SJCRH30 (cell line): ENCODE measurements at regions not wholly inside any gene's neighbourhood (a gene's known extent, or its start where the extent isn't known, plus 50 kb on each side); places are given as distances from the start of the nearest gene placed in this dataset.

Experiments
- DNase-seq, 2 experiments: peaks; one replicate each; pipeline ENCODE4 v3.0.0-alpha.2; 2015 to 2020
- H3K27ac ChIP-seq: fragments of 250-450 bp; sonication (Bioruptor Pico); 2 replicates; pipeline ENCODE4 v1.5.1; 2020; ENCODE audit warnings: mild to moderate bottlenecking, moderate library complexity
- H3K27me3 ChIP-seq: fragments of 250-450 bp; sonication (Bioruptor Pico); 2 replicates; pipeline ENCODE4 v1.5.1; 2020; ENCODE audit warnings: mild to moderate bottlenecking, moderate library complexity
- H3K36me3 ChIP-seq: fragments of 250-450 bp; sonication (Bioruptor Pico); 2 replicates; pipeline ENCODE4 v1.5.1; 2020; ENCODE audit warnings: mild to moderate bottlenecking, moderate library complexity
- H3K4me1 ChIP-seq: fragments of 250-450 bp; sonication (Bioruptor Pico); 2 replicates; pipeline ENCODE4 v1.5.1; 2020; ENCODE audit warnings: mild to moderate bottlenecking, moderate library complexity
- H3K4me3 ChIP-seq: fragments of 250-450 bp; sonication (Bioruptor Pico); 2 replicates; pipeline ENCODE4 v1.5.1; 2020; ENCODE audit warnings: mild to moderate bottlenecking, moderate library complexity
- H3K9me3 ChIP-seq: fragments of 250-450 bp; sonication (Bioruptor Pico); replicated peaks from 2 replicates; pipeline ENCODE4 v1.5.1; 2020; ENCODE audit warnings: mild to moderate bottlenecking, moderate library complexity

DNA sequence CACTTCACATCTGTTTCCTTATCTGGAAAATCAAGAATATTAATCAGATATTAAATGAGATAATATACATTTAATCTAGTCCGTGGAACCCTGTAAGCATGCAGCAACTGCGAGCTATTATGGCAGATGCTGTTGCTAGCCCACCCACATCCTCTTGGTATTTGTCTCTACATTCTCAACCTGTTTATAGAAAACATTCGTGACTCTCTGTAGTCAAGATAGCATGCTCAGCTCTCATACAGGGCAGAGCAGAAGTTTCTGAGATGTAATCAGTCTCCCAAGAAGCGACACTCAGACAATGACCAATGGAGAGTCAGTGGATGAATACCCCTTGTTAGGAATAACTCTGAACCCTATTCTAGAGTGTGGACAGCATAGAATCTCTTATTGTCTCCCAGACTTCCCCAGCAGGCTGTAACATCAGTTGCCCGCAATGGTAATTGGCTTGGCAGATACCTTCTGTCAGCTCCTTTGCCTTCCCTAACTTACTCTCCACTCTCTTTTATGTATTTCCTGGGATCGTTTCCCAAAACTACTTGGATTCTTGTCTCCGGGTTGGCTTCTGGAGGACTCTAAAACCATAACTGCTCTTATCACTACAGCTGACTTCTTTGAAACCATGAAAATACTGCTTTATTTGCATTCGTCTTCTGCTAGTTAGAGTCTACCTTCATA is 400.7 kb upstream of the TNP1 start:
- H3K36me3 ChIP-seq, result no peaks in the 10 kb centered on the region
- H3K27me3 ChIP-seq, result no peaks in the 10 kb centered on the region
- no peak for DNase-seq
- H3K9me3 ChIP-seq, result peaks cover 8% of the 10 kb centered on the region; the same call in 1 of the 2 replicates
- peaks cover 31% of the 10 kb centered on the region for H3K4me1 ChIP-seq
- H3K4me3 ChIP-seq, result no peak overlapping the region
- H3K27ac ChIP-seq, result no peak overlapping the region

DNA sequence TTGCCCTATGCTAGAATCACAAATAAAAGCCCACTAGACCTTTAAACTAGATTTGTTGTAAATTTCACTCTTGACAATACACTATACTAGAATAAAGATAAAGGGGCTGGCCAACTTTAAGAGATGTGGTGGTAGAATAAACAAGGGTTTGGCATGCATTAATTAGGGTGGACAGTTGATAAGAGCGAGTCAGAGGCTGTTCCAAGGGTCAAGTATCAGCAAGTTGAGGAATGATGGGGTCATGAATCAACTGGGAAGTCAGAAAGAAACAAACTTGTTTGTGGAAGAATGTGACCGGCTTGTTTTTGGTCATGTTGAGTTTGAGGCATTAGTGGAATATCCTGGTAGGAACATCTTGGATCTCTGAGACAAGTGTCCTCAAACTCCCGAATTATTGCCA is 398.3 kb upstream of the TNP1 start:
- H3K4me1 ChIP-seq, result peaks cover 35% of the 10 kb centered on the region

DNA sequence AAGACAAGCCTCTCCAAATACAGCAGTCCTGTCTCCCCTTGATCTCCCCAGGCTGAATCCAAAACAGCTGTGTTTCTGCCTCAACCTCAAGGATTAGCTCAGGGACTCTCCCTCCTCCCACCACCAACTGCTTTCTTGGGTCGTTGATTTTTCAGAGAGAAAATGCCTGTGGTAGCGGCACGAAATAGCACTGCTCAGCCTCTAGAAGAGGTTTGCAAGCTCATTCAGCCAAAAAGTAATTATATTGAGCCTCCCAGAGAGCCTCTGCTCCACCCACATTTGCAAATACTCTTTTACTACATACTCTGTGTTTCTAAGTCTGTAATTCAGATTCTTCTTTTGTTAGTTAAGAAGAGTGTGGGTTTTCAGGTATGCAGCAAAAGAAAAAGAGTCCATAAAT is 396.4 kb upstream of the TNP1 start:
- Histone ChIP-seq H3K36me3 (no peaks in the 10 kb centered on the region), H3K4me3 (no peak overlapping the region), H3K27me3 (no peaks in the 10 kb centered on the region), H3K27ac (peak overlapping the region; percentile 63), H3K9me3 (no peaks in the 10 kb centered on the region), H3K4me1 (peaks cover 27% of the 10 kb centered on the region)
- peak; percentile 86 to 94 for DNase-seq

More for the DNA sequence above, 398.3 kb upstream of the TNP1 start:
- no peak overlapping the region for H3K4me3 ChIP-seq
- DNase-seq, result no peak
- no peak overlapping the region for H3K27ac ChIP-seq
- no peaks in the 10 kb centered on the region for H3K27me3 ChIP-seq
- 0 out of 2 replicates have a peak, but pooled peaks cover 8% of the 10 kb centered on the region for H3K9me3 ChIP-seq
- no peaks in the 10 kb centered on the region for H3K36me3 ChIP-seq

DNA sequence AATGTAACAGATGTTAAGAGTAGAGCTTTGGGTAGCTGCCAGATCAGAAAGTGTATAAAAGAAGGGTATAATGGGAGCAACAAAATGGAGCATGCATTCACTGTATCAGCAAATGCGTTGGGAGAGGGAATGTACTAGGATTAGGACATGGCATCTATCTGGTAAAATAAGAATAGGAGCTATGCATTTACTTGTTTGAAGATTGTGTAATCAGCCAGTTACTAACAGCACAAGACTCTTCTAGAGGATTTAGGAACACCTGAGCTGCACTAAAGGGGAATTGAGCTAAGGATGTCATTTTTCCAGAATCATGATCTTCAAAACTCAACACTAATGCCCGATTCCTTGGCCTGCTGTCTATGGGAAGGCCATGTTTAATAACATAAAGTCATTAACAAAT is 394.2 kb upstream of the TNP1 start:
- peak in 1 of 2 experiments; percentile 30 for DNase-seq
- Histone ChIP-seq H3K9me3 (no peaks in the 10 kb centered on the region), H3K4me1 (peaks cover 25% of the 10 kb centered on the region), H3K27ac (no peak overlapping the region), H3K4me3 (no peak overlapping the region), H3K36me3 (no peaks in the 10 kb centered on the region), H3K27me3 (no peaks in the 10 kb centered on the region)

DNA sequence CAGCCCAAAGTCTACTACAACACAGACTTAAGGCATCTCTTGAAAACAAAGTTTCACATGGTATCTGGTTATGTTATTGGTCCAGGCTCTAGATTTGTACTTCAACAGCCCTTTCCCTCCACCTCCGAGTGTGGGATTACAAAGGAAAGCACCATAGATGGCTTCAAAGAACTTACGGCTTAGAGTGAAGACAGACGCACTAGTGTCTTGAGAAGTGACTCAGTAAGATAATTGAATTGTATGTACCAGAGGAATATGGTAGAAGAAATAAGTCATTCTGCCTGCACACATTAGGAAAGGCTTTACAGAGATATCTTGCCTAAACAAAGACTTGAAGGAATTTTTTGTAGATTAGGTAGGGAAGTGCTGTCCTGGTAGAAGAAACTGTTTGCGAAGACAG is 392.3 kb upstream of the TNP1 start:
- H3K4me3 ChIP-seq, result no peak overlapping the region
- no peaks in the 10 kb centered on the region for H3K9me3 ChIP-seq

DNA sequence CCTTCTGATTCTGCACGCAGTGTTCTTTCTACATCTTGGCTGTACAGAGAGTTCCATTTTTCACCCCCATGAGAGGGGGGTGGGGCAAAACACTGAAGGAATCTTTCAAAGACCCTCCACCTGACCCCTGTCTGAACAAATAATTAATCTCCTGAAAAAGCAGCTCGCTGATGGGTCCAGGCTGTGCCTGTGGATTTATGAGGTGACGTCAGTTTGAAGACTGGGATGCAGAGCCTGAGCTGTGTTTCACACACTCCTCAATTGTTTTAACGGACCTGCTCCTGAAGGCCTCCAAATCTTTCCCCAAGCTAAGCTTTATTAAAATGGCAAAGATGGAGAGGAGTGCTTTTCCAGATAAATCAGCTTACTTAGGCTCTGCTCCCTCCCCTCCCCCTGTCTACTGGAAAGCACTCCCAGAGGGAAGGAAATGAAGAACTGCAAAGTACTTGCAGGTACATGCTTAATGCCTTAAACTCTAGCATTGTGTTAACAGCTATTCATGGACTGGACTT is 390.2 kb upstream of the TNP1 start:
- Histone ChIP-seq H3K9me3 (no peaks in the 10 kb centered on the region), H3K4me3 (no peak overlapping the region), H3K27ac (no peak overlapping the region), H3K27me3 (no peaks in the 10 kb centered on the region), H3K4me1 (peaks cover 15% of the 10 kb centered on the region), H3K36me3 (no peaks in the 10 kb centered on the region)
- DNase-seq, result no peak

More for the DNA sequence above, 392.3 kb upstream of the TNP1 start:
- Histone ChIP-seq H3K27ac (no peak overlapping the region), H3K36me3 (no peaks in the 10 kb centered on the region), H3K4me1 (peaks cover 34% of the 10 kb centered on the region), H3K27me3 (no peaks in the 10 kb centered on the region)
- no peak for DNase-seq

DNA sequence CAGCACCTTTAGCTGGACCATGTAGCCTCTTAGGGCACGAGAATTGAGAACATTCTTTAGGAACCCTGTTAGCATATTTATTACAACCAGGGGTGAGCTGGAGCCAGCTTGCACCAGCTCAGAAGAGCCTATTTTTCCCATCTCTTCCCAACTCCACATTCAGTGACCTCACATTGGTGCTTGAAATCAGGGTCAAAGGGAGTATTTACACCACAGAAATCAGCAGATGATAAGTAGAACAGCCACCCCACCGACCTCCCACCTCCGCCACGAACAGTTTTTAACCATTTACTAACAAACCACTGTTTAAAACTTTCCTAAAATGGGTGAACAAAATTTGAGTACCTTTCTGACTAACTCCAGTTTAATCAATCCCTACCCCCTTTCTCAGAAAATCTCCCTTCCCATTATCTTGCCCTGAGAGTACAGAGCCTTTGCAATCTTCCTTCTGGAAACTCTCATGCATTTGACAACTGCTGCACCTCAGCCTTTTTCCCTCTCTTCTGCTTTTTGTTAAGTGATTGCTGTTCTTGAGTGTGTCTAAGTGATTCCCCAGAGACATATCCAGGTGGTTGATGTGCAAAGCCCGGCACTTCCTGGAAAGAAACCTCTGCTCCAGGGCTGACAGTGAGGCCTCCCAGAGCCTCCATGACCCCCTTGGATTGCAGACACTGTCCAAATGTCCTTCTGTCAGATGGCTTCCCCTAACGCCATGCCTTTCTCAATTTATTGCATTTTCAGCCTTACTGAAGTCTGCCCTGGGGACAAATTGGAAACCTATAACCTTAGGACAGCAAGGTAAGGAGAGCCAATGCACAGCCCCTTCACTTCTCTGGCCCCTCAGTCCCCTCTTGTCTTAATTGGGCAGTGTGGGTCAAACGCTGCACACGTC is 389.5 kb upstream of the TNP1 start:
- H3K4me3 ChIP-seq, result no peak overlapping the region
- H3K9me3 ChIP-seq, result no peaks in the 10 kb centered on the region
- H3K27ac ChIP-seq, result no peak overlapping the region
- peaks cover 15% of the 10 kb centered on the region for H3K4me1 ChIP-seq
- no peak for DNase-seq
- no peaks in the 10 kb centered on the region for H3K27me3 ChIP-seq
- H3K36me3 ChIP-seq, result no peaks in the 10 kb centered on the region

DNA sequence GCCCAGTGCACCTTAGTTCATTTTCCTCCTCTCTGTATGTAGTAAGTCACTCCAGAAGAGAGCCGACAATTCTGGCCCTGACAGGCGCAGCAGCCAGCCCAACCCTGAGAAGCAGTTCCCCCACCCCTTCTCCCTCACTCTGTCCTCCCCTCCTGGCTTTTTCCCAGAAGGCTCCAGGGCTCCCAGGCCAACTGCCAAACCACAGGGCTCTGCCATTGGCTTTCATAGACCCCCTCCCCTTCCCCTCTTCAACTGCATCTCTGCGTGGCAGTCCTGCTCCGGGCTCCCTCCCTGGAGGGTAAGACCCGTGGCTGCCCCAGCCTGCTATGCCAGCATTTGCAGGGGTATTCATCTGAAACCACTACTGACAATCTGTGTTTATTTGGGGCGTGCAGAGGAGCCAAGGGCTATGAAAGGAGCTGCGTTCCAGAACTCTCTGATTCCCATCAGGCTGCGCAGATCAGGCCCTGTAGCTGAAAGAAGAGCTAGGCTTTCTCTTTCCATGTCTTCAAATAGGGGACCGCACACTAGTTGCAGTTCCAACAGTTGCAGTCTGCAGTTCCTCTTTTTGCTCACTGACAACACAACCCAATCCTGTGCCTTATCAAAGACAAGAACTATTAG is 388.6 kb upstream of the TNP1 start:
- Histone ChIP-seq H3K27me3 (no peaks in the 10 kb centered on the region), H3K4me3 (peak overlapping the region; percentile 35), H3K4me1 (peaks cover 15% of the 10 kb centered on the region), H3K27ac (peak overlapping the region; percentile 51; the same call in 1 of the 2 replicates), H3K9me3 (no peaks in the 10 kb centered on the region), H3K36me3 (no peaks in the 10 kb centered on the region)
- DNase-seq, result peak; percentile 94 to 97

DNA sequence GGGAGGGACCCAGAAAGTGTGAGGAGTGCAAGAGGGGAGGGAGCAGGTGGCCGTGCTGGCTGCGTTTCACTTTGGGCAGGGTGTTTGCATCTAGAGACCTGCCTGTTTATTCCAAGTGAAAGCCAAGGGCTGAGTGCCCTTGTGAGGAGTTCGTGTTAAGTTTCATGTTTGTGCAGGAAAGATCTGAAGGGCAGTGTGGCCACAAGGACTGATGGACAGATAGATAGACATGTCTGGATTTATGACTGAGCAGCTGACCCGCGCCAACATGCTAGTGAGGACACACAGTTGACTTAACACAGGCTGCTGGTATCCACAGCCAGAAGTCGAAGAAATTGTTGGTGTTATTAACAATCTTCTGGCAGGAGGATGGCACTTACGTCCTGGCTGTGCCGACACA is 387.6 kb upstream of the TNP1 start:
- peak; percentile 73 to 85 for DNase-seq
- Histone ChIP-seq H3K4me1 (peaks cover 15% of the 10 kb centered on the region), H3K27me3 (no peaks in the 10 kb centered on the region), H3K36me3 (no peaks in the 10 kb centered on the region), H3K9me3 (no peaks in the 10 kb centered on the region), H3K27ac (peak overlapping the region; percentile 51), H3K4me3 (peak overlapping the region; percentile 35)

DNA sequence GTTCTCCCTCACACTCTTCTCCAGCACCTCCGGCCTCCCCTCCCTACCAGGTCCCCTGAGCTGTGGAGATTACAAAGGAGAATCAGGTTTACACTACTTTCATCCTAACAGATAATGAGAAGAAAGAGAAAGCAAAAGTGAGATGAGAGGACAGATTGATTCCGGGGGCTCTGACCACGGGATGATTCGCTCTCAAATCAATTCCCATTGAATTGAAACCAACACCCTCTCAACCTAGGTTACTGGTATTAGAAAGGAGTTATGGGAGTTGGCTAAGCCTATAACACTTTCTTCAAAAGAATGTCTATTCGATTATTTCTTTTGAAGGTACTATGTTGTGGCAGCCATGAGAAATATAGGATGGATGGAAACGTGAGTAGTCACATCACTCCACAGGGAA is 386.2 kb upstream of the TNP1 start:
- DNase-seq, result no peak
- Histone ChIP-seq H3K4me3 (no peak overlapping the region), H3K27me3 (no peaks in the 10 kb centered on the region), H3K36me3 (no peaks in the 10 kb centered on the region), H3K9me3 (no peaks in the 10 kb centered on the region), H3K27ac (no peak overlapping the region), H3K4me1 (peaks cover 15% of the 10 kb centered on the region)

DNA sequence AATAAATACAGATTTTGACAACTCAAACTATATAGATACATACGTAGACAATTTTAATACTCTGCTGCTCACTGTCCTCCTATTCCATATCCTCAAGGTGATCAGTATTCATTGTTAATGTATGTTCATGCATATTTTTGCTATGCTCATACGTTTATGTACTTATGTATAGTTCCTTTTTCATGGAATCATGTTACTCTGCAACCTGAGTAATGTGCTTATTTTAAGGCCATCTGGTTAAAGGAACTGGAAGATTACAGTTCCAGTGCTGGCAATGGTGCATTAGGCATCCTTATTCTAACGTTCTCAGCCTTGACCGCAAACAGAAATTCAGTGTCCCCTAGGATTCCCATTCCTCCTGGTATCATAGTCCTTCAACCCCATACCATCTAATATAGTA is 385.0 kb upstream of the TNP1 start:
- no peak for DNase-seq
- no peaks in the 10 kb centered on the region for H3K36me3 ChIP-seq
- no peaks in the 10 kb centered on the region for H3K27me3 ChIP-seq

DNA sequence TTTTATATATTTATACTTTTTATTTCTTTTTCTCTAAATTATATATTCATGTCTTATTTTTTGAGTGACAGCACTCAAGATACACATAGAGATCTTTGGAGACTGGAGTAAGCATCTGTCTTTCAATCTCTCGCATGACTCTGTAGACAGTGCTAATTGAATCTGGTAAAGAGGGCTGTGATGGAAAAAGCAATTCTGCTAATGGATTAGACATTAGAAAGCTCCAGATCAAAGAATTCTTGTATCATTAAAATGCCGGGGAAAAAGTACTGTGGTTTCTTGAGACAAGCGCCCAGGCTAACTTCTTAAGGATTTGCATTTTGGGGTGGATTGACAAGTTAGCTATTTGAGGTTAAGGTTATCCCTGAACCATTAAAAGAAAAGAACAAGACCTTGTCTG is 383.1 kb upstream of the TNP1 start:
- Histone ChIP-seq H3K4me1 (peaks cover 8% of the 10 kb centered on the region), H3K4me3 (no peak overlapping the region), H3K36me3 (no peaks in the 10 kb centered on the region), H3K27me3 (no peaks in the 10 kb centered on the region), H3K27ac (no peak overlapping the region), H3K9me3 (no peaks in the 10 kb centered on the region)
- DNase-seq, result no peak

More for the DNA sequence above, 385.0 kb upstream of the TNP1 start:
- H3K4me1 ChIP-seq, result peaks cover 15% of the 10 kb centered on the region
- H3K4me3 ChIP-seq, result no peak overlapping the region
- H3K27ac ChIP-seq, result no peak overlapping the region
- H3K9me3 ChIP-seq, result no peaks in the 10 kb centered on the region

DNA sequence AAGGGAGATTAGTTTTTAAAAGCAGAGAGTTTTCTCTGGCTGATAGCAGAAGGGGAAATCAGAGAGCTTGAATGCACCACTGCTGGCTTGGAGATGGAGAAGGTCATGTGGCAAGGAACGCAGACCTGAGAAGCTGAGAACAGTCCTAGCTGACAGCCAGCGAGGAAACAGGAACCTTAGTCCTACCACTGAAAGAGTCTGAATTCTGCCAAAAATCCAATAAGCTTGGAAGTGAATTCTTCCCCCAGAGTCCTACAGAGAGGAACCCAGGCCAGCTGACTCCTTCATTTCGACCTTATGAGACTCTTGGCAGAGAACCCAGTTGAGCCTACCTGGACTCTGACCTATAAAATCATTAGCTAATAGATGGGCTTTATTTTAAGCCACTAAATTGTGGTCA is 371.9 kb upstream of the TNP1 start:
- Histone ChIP-seq H3K36me3 (no peaks in the 10 kb centered on the region), H3K27ac (no peak overlapping the region; the same call in 1 of the 2 replicates), H3K4me1 (peaks cover 16% of the 10 kb centered on the region), H3K27me3 (no peaks in the 10 kb centered on the region), H3K4me3 (no peak overlapping the region), H3K9me3 (no peaks in the 10 kb centered on the region; the same call in 1 of the 2 replicates)
- DNase-seq, result no peak

DNA sequence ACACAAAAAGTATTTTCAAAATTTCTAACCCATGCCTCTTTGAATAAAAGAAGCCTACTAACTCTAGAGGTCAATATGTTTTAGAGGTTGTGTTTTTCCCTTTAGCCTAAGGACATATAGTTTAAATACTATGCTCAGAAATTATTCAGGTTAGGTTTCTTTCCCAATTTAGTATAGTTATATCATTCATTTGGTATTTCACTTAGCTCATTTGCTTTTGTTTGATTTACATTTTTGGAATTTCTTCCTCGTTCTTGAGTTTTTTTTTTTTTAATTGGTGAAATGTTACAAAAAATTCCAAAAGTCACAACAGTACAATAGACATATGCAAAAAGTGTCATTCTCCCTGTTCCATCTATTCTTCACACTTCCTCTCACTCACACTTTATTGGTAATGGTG is 371.3 kb upstream of the TNP1 start:
- Histone ChIP-seq H3K36me3 (no peaks in the 10 kb centered on the region), H3K4me3 (no peak overlapping the region), H3K4me1 (peaks cover 21% of the 10 kb centered on the region), H3K27ac (no peak overlapping the region; the same call in 1 of the 2 replicates), H3K9me3 (no peaks in the 10 kb centered on the region; the same call in 1 of the 2 replicates), H3K27me3 (no peaks in the 10 kb centered on the region)
- no peak for DNase-seq

DNA sequence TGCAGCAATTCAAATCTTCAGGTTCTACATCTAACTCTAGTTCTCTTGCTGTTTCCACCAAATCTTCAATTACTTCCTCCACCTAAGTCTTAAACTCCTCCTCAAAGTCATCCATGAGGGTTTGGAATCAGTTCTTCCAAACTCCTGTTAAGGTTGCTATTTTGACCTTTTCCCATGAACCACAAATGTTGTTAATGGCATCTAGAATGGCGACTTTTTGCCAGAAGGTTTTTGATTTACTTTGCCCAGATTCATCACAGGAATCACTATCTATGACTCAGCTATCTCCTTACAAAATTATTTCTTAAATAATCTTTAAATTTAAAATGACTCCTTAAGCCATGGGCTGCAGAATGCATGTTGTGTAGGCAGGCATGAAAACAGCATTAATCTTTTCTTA is 368.9 kb upstream of the TNP1 start:
- Histone ChIP-seq H3K27ac (no peak overlapping the region), H3K36me3 (no peaks in the 10 kb centered on the region), H3K9me3 (no peaks in the 10 kb centered on the region), H3K4me3 (no peak overlapping the region), H3K4me1 (peaks cover 44% of the 10 kb centered on the region), H3K27me3 (no peaks in the 10 kb centered on the region)
- no peak for DNase-seq
